DND-41 (cell line): ENCODE measurements at regions not wholly inside any gene's neighbourhood (a gene's known extent, or its start where the extent isn't known, plus 50 kb on each side); places are given as distances from the start of the nearest gene placed in this dataset.

ENCODE experiments used
- ATAC-seq: fragments of 200-7000 bp; cut with Tn5 transposase; 3 replicates; pipeline ENCODE4 v1.9.1; 2021; ENCODE audit warnings: low read depth; ENCODE audit not compliant: insufficient read depth
- DNase-seq: peaks from one replicate; pipeline ENCODE4 v3.0.0-alpha.2; 2020
- H2AFZ ChIP-seq: 2 replicates; pipeline ENCODE4 v1.6.0; 2012; ENCODE audit warnings: low read depth, low read length
- H3K27ac ChIP-seq: 2 replicates; pipeline ENCODE4 v1.5.1; 2012; ENCODE audit warnings: low read length, inconsistent platforms
- H3K27me3 ChIP-seq: fragments of 200-600 bp; sonication (generic); 2 replicates; pipeline ENCODE4 v1.6.0; 2012; ENCODE audit warnings: low read length, mild to moderate bottlenecking, inconsistent platforms; ENCODE audit not compliant: insufficient read depth, poor library complexity
- H3K36me3 ChIP-seq: 2 replicates; pipeline ENCODE4 v1.5.1; 2012; ENCODE audit warnings: low read length, inconsistent platforms; ENCODE audit not compliant: insufficient read depth
- H3K4me1 ChIP-seq: 2 replicates; pipeline ENCODE4 v1.5.1; 2012; ENCODE audit warnings: mild to moderate bottlenecking, low read length; ENCODE audit not compliant: insufficient read depth
- H3K4me2 ChIP-seq: 2 replicates; pipeline ENCODE4 v1.6.0; 2012; ENCODE audit warnings: mild to moderate bottlenecking, moderate library complexity, low read length, inconsistent platforms; ENCODE audit not compliant: insufficient read depth
- H3K4me3 ChIP-seq, 2 experiments: fragments of 200-600 bp in 1 of 2; shearing (Covaris generic) in 1 of 2; 2 replicates each; pipeline ENCODE4 v1.5.1; 2012 to 2016; ENCODE audit warnings: inconsistent platforms in 2 of 2, low read length in 2 of 2, mild to moderate bottlenecking in 2 of 2, low read depth in 1 of 2, moderate library complexity in 1 of 2
- H3K79me2 ChIP-seq: 2 replicates; pipeline ENCODE4 v1.6.0; 2012; ENCODE audit warnings: low read length, inconsistent platforms; ENCODE audit not compliant: insufficient read depth
- H3K9ac ChIP-seq: 2 replicates; pipeline ENCODE4 v1.6.0; 2012; ENCODE audit warnings: low read depth, mild to moderate bottlenecking, inconsistent platforms, low read length, moderate library complexity
- H3K9me3 ChIP-seq: 2 replicates; pipeline ENCODE4 v1.5.1; 2012; ENCODE audit warnings: low read length, moderate library complexity, mild to moderate bottlenecking, inconsistent platforms; ENCODE audit not compliant: insufficient read depth, severe bottlenecking
- H4K20me1 ChIP-seq: 2 replicates; pipeline ENCODE4 v1.6.0; 2012; ENCODE audit warnings: low read length; ENCODE audit not compliant: insufficient read depth
- EZH2 ChIP-seq: IDR thresholded peaks from 3 replicates; pipeline ENCODE4 v1.6.1; 2012; ENCODE audit warnings: borderline replicate concordance, low read depth, mild to moderate bottlenecking, moderate library complexity, low read length, inconsistent platforms; ENCODE audit not compliant: severe bottlenecking
- TF ChIP-seq, protein P1 (sequence below): IDR thresholded peaks from 2 replicates; pipeline ENCODE4 v1.5.1; 2012; ENCODE audit warnings: borderline replicate concordance, low read length, moderate library complexity, mild to moderate bottlenecking; ENCODE audit not compliant: poor library complexity, severe bottlenecking; ENCODE audit errors: extremely low read depth

DNA sequence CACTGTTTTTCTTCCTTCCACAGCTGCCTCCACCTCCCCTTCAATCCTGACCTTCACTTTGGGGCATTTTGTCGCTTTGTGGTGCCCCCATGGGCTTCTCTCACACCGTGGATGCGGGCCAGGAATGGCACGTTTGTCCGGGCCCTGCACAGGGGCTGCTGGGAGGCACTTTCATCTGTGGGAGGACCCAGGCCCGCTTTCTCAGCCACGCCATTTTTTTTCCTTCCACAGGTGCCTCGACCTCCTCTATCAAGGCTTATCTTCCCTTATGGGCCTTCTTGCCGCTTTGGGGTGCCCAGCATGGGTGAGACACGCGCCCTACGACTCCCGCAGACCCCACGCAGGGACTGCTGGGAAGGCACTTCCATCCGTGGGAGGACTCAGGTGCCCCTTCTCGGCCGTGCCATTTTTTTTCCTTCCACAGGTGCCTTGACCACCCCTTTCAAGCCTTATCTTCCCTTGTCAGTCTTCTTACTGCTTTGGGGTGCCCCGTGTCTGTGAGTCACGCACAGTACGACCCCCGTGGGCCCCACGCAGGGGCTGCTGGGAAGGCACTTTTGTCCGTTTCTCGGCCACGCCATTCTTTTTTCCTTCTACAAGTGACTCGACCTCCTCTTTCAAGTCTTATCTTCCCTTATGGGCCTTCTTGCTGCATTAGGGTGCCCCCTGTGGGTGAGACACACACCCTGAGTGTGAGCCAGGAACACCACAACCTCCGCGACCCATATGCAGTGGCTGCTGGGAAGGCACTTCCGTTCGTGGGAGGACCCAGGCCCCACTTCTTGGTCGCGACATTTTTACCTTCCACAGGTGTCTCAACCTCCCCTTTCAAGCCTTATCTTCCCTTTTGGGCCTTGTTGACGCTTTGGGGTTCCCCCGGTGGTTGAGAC, 270.7 kb downstream of the ALG10 start:
- H3K9ac ChIP-seq: no peak overlapping the region
- no peaks in the 10 kb centered on the region for H3K27me3 ChIP-seq
- TF ChIP-seq, protein P1, sequence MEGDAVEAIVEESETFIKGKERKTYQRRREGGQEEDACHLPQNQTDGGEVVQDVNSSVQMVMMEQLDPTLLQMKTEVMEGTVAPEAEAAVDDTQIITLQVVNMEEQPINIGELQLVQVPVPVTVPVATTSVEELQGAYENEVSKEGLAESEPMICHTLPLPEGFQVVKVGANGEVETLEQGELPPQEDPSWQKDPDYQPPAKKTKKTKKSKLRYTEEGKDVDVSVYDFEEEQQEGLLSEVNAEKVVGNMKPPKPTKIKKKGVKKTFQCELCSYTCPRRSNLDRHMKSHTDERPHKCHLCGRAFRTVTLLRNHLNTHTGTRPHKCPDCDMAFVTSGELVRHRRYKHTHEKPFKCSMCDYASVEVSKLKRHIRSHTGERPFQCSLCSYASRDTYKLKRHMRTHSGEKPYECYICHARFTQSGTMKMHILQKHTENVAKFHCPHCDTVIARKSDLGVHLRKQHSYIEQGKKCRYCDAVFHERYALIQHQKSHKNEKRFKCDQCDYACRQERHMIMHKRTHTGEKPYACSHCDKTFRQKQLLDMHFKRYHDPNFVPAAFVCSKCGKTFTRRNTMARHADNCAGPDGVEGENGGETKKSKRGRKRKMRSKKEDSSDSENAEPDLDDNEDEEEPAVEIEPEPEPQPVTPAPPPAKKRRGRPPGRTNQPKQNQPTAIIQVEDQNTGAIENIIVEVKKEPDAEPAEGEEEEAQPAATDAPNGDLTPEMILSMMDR: no peak
- no peak for TF ChIP-seq EZH2
- no peak overlapping the region for H3K4me3 ChIP-seq
- H3K4me2 ChIP-seq: no peak overlapping the region
- no peaks in the 10 kb centered on the region for H3K4me1 ChIP-seq
- DNase-seq (no peak), ATAC-seq (no peak)
- H3K79me2 ChIP-seq: no peaks in the 10 kb centered on the region
- H3K9me3 ChIP-seq: peaks cover 56% of the 10 kb centered on the region
- no peak overlapping the region for H2AFZ ChIP-seq
- H4K20me1 ChIP-seq: no peaks in the 10 kb centered on the region
- no peak overlapping the region for H3K27ac ChIP-seq
- no peaks in the 10 kb centered on the region for H3K36me3 ChIP-seq

DNA sequence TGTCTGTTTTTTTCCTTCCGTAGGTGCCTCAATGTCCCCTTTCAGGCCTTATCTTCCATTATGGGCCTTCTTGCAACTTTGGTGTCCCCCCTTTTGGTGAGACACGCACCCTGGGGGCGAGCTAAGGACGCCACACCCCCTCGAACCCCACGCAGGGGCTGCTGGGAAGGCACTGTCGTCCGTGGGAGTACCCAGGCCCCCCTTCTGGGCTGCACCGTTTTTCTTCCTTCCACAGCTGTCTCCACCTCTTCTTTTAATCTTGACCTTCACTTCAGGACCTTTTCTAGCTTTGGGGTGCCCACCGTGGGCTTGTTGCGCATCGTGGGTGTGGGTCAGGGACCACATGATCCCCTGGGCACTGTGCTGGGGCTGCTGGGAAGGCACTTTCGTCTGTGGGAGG, 271.8 kb downstream of the ALG10 start:
- H3K4me3 ChIP-seq: no peak overlapping the region

DNA sequence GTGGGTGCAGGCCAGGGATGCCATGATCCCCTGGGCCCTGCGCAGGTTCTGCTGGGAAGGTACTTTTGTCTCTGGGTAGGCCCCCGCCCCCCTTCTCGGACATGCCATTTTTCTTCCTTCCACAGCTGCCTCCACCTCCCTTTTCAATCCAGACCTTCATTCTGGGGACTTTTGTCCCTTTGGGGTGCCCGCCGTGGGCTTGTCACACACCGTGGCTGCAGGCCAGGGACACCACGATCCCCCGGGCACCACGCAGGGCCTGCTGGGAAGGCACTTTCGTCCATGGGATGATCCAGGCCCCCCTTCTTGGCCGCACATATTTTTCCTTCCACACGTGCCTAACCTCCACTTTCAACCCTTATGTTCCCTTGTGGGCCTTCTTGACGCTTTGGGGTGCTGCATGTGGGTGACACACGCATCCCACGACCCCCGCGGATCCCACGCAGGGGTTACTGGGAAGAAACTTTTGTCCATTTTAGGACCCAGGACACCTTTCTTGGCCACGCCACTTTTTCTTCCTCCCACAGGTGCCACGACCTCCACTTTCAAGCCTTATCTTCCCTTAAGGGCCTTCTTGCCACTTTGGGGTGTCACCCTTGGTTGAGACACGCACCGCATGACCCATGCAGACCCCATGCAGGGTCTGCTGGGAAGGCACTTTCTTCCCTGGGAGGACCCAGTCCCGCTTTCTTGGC, 272.5 kb downstream of the ALG10 start:
- H3K79me2 ChIP-seq: no peaks in the 10 kb centered on the region
- ATAC-seq: no peak
- no peak for DNase-seq
- no peaks in the 10 kb centered on the region for H3K27me3 ChIP-seq
- no peak for TF ChIP-seq EZH2
- TF ChIP-seq, protein P1: no peak
- no peak overlapping the region for H3K27ac ChIP-seq
- H3K4me1 ChIP-seq: no peaks in the 10 kb centered on the region
- no peak overlapping the region for H3K4me2 ChIP-seq
- H4K20me1 ChIP-seq: no peaks in the 10 kb centered on the region
- no peak overlapping the region for H3K4me3 ChIP-seq
- no peaks in the 10 kb centered on the region for H3K36me3 ChIP-seq
- H3K9me3 ChIP-seq: peaks cover 63% of the 10 kb centered on the region
- no peak overlapping the region for H2AFZ ChIP-seq
- H3K9ac ChIP-seq: no peak overlapping the region

More for the DNA sequence above, 271.8 kb downstream of the ALG10 start:
- no peak overlapping the region for H3K9ac ChIP-seq
- peaks cover 57% of the 10 kb centered on the region for H3K9me3 ChIP-seq
- no peaks in the 10 kb centered on the region for H3K36me3 ChIP-seq
- H3K27ac ChIP-seq: no peak overlapping the region
- no peak for DNase-seq
- H3K27me3 ChIP-seq: no peaks in the 10 kb centered on the region
- no peaks in the 10 kb centered on the region for H4K20me1 ChIP-seq
- no peaks in the 10 kb centered on the region for H3K79me2 ChIP-seq
- no peak for ATAC-seq
- H2AFZ ChIP-seq: no peak overlapping the region
- TF ChIP-seq, protein P1: no peak
- no peak for TF ChIP-seq EZH2
- H3K4me2 ChIP-seq: no peak overlapping the region
- H3K4me1 ChIP-seq: no peaks in the 10 kb centered on the region
